ENCODE measurements at regions not wholly inside any gene's neighbourhood (a gene's known extent, or its start where the extent isn't known, plus 50 kb on each side); places are given as distances from the start of the nearest gene placed in this dataset.

- H3K36me3 ChIP-seq = no peaks in the 10 kb centered on the region
- peaks cover 29% of the 10 kb centered on the region for H3K4me1 ChIP-seq (ENCODE audit: low read depth)
- TF ChIP-seq CTCF (IDR thresholded peaks at IDR 0.05; ENCODE audit: low read depth, low read length) = no peak
- H3K4me3 ChIP-seq = no peak overlapping the region
- no peaks in the 10 kb centered on the region for H3K27me3 ChIP-seq
- peak in 1 of 2 donors; percentile 74 for DNase-seq (ENCODE audit: low read depth in 1 of 2, low spot score in 1 of 2)
- H3K27ac ChIP-seq = no peak overlapping the region
- no peaks in the 10 kb centered on the region for H3K9me3 ChIP-seq (ENCODE audit: low read depth)
Observed at GRCh38 chr9:14031810-14032209, 282.1 kb downstream of the NFIB start.

GRCh38 chr9:14031060-14031414, 282.9 kb downstream of the NFIB start:
- no peak overlapping the region for H3K4me3 ChIP-seq
- H3K27ac ChIP-seq = peak overlapping the region; percentile 64
- no peaks in the 10 kb centered on the region for H3K9me3 ChIP-seq (ENCODE audit: low read depth)
- H3K4me1 ChIP-seq (ENCODE audit: low read depth) = peaks cover 29% of the 10 kb centered on the region
- peak; percentile 61 to 95 for DNase-seq (ENCODE audit: low read depth in 1 of 2, low spot score in 1 of 2)
- no peaks in the 10 kb centered on the region for H3K27me3 ChIP-seq
- TF ChIP-seq CTCF (IDR thresholded peaks at IDR 0.05; ENCODE audit: low read depth, low read length) = peak; percentile 53
- H3K36me3 ChIP-seq = no peaks in the 10 kb centered on the region

- TF ChIP-seq CTCF (IDR thresholded peaks at IDR 0.05; ENCODE audit: low read depth, low read length) = no peak
- Histone ChIP-seq H3K4me1 (ENCODE audit: low read depth) (peaks cover 29% of the 10 kb centered on the region), H3K4me3 (no peak overlapping the region), H3K27ac (peak overlapping the region; percentile 64), H3K9me3 (ENCODE audit: low read depth) (no peaks in the 10 kb centered on the region), H3K27me3 (no peaks in the 10 kb centered on the region), H3K36me3 (no peaks in the 10 kb centered on the region)
- DNase-seq (ENCODE audit: low read depth in 1 of 2, low spot score in 1 of 2) = peak in 1 of 2 donors; percentile 94
Observed at GRCh38 chr9:14030375-14031059, 283.4 kb downstream of the NFIB start.

GRCh38 chr9:14029806-14030374, 284.1 kb downstream of the NFIB start:
- no peak overlapping the region for H3K27ac ChIP-seq
- no peak overlapping the region for H3K4me3 ChIP-seq

GRCh38 chr9:14027116-14027800, 286.7 kb downstream of the NFIB start:
- Histone ChIP-seq H3K27ac (peak overlapping the region; percentile 13), H3K27me3 (no peaks in the 10 kb centered on the region), H3K4me1 (ENCODE audit: low read depth) (peaks cover 29% of the 10 kb centered on the region), H3K36me3 (no peaks in the 10 kb centered on the region), H3K9me3 (ENCODE audit: low read depth) (no peaks in the 10 kb centered on the region), H3K4me3 (no peak overlapping the region)
- DNase-seq (ENCODE audit: low read depth in 1 of 2, low spot score in 1 of 2) = peak in 1 of 2 donors; percentile 35
- no peak for TF ChIP-seq CTCF (IDR thresholded peaks at IDR 0.05; ENCODE audit: low read depth, low read length)

More at GRCh38 chr9:14029806-14030374, 284.1 kb downstream of the NFIB start:
- Histone ChIP-seq H3K36me3 (no peaks in the 10 kb centered on the region), H3K4me1 (ENCODE audit: low read depth) (peaks cover 29% of the 10 kb centered on the region), H3K27me3 (no peaks in the 10 kb centered on the region), H3K9me3 (ENCODE audit: low read depth) (no peaks in the 10 kb centered on the region)
- DNase-seq (ENCODE audit: low read depth in 1 of 2, low spot score in 1 of 2) = peak in 1 of 2 donors; percentile 21
- TF ChIP-seq CTCF (IDR thresholded peaks at IDR 0.05; ENCODE audit: low read depth, low read length) = no peak
